SK-N-SH (cell line): ENCODE measurements at regions not wholly inside any gene's neighbourhood (a gene's known extent, or its start where the extent isn't known, plus 50 kb on each side); places are given as distances from the start of the nearest gene placed in this dataset.

Experiments
- EZH2phosphoT487 ChIP-seq: fragments of 200-600 bp; sonication (generic); IDR thresholded peaks from 2 replicates; pipeline ENCODE4 v1.6.1; 2017; ENCODE audit warnings: low read depth, mixed run types, mild to moderate bottlenecking, antibody characterized with exemption, moderate library complexity, borderline replicate concordance
- JUND ChIP-seq: IDR thresholded peaks from 2 replicates; pipeline ENCODE4 v1.4.0; 2012
- RAD21 ChIP-seq: IDR thresholded peaks from 2 replicates; pipeline ENCODE4 v1.6.1; 2012; ENCODE audit warnings: mild to moderate bottlenecking, low read length
- TF ChIP-seq, protein P1 (sequence below): IDR thresholded peaks from 2 replicates; pipeline ENCODE4; 2012
- TF ChIP-seq, protein P2 (sequence below): IDR thresholded peaks from 2 replicates; pipeline ENCODE4 v1.4.0; 2012; ENCODE audit warnings: low read depth
- TF ChIP-seq, protein P3 (sequence below): fragments of 200-600 bp; sonication (generic); IDR thresholded peaks from 2 replicates; pipeline ENCODE4 v1.6.1; 2017; ENCODE audit warnings: antibody characterized with exemption, mild to moderate bottlenecking, moderate library complexity
- TF ChIP-seq, protein P4 (sequence below): IDR thresholded peaks from 2 replicates; pipeline ENCODE4 v1.4.0; 2012; ENCODE audit warnings: low read depth, borderline replicate concordance

DNA sequence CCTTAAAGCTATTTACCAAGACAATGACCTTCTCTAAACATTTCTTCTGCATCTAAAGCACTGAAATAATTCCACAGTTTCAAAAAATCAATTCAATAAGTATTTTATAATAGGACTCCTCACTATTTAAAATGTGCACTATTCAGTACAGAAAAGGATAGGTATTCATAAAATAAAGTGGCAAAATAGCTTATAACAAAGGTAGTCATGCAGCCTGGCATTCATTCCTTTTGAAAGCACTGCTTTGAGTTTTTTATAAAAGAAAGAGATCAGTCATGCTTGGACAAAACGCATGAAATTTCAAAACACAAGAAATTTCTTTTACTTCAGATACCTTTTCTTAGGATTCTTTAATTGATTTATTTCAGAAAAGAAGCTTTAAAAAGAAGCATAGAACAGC, 689.7 kb upstream of the PHF14 start:
- TF ChIP-seq RAD21 (no peak), EZH2phosphoT487 (no peak), JUND (no peak)
- TF ChIP-seq, protein P1, sequence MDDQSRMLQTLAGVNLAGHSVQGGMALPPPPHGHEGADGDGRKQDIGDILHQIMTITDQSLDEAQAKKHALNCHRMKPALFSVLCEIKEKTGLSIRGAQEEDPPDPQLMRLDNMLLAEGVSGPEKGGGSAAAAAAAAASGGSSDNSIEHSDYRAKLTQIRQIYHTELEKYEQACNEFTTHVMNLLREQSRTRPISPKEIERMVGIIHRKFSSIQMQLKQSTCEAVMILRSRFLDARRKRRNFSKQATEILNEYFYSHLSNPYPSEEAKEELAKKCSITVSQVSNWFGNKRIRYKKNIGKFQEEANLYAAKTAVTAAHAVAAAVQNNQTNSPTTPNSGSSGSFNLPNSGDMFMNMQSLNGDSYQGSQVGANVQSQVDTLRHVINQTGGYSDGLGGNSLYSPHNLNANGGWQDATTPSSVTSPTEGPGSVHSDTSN = no peak
- TF ChIP-seq, protein P2, sequence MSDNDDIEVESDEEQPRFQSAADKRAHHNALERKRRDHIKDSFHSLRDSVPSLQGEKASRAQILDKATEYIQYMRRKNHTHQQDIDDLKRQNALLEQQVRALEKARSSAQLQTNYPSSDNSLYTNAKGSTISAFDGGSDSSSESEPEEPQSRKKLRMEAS = no peak
- TF ChIP-seq, protein P3, sequence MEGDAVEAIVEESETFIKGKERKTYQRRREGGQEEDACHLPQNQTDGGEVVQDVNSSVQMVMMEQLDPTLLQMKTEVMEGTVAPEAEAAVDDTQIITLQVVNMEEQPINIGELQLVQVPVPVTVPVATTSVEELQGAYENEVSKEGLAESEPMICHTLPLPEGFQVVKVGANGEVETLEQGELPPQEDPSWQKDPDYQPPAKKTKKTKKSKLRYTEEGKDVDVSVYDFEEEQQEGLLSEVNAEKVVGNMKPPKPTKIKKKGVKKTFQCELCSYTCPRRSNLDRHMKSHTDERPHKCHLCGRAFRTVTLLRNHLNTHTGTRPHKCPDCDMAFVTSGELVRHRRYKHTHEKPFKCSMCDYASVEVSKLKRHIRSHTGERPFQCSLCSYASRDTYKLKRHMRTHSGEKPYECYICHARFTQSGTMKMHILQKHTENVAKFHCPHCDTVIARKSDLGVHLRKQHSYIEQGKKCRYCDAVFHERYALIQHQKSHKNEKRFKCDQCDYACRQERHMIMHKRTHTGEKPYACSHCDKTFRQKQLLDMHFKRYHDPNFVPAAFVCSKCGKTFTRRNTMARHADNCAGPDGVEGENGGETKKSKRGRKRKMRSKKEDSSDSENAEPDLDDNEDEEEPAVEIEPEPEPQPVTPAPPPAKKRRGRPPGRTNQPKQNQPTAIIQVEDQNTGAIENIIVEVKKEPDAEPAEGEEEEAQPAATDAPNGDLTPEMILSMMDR = no peak
- TF ChIP-seq, protein P4, sequence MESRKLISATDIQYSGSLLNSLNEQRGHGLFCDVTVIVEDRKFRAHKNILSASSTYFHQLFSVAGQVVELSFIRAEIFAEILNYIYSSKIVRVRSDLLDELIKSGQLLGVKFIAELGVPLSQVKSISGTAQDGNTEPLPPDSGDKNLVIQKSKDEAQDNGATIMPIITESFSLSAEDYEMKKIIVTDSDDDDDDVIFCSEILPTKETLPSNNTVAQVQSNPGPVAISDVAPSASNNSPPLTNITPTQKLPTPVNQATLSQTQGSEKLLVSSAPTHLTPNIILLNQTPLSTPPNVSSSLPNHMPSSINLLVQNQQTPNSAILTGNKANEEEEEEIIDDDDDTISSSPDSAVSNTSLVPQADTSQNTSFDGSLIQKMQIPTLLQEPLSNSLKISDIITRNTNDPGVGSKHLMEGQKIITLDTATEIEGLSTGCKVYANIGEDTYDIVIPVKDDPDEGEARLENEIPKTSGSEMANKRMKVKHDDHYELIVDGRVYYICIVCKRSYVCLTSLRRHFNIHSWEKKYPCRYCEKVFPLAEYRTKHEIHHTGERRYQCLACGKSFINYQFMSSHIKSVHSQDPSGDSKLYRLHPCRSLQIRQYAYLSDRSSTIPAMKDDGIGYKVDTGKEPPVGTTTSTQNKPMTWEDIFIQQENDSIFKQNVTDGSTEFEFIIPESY = no peak
